NAMALWA (cell line): ENCODE measurements at regions not wholly inside any gene's neighbourhood (a gene's known extent, or its start where the extent isn't known, plus 50 kb on each side); places are given as distances from the start of the nearest gene placed in this dataset.
A peak's percentile ranks its signal among the peaks of the same experiment; 100 is the strongest.
"Not testable (repeated sequence)": the region's sequence is repeated elsewhere in the genome, so short reads cannot be mapped to it uniquely, and the experiment has no call there.

Experiments
- DNase-seq: peaks from one replicate; pipeline ENCODE4 v3.0.0-alpha.2; 2015; ENCODE audit warnings: low spot score

GRCh38 chrX:54615109-54615508 lies 85.1 kb downstream of the GNL3L start:
- no peak for DNase-seq

GRCh38 chrX:54633641-54634040 lies 103.6 kb downstream of the GNL3L start:
- DNase-seq: no peak

- no peak for DNase-seq
These were observed 109.0 kb downstream of the GNL3L start for GRCh38 chrX:54639018-54639345.

GRCh38 chrX:54639346-54640102 lies 109.5 kb downstream of the GNL3L start:
- DNase-seq: peak; percentile 95

GRCh38 chrX:54640103-54640690 lies 110.2 kb downstream of the GNL3L start:
- peak; percentile 2 for DNase-seq

- DNase-seq: no peak
These were observed 110.7 kb downstream of the GNL3L start for GRCh38 chrX:54640736-54641135.

GRCh38 chrX:54641530-54641929 lies 111.5 kb downstream of the GNL3L start:
- DNase-seq: no peak

GRCh38 chrX:54647607-54648006 lies 117.6 kb downstream of the GNL3L start:
- not testable (repeated sequence) for DNase-seq

GRCh38 chrX:54659547-54659946 lies 129.5 kb downstream of the GNL3L start:
- DNase-seq: no peak

GRCh38 chrX:54675762-54676161 lies 122.3 kb downstream of the ITIH6 start:
- DNase-seq: no peak

- DNase-seq: no peak
These were observed 102.8 kb downstream of the ITIH6 start for GRCh38 chrX:54695231-54695630.

- peak; percentile 14 for DNase-seq
These were observed 102.1 kb downstream of the ITIH6 start for GRCh38 chrX:54695816-54696487.
